ENCODE measurements at regions not wholly inside any gene's neighbourhood (a gene's known extent, or its start where the extent isn't known, plus 50 kb on each side); places are given as distances from the start of the nearest gene placed in this dataset.

- TF ChIP-seq CTCF (conservative IDR thresholded peaks at IDR 0.05; ENCODE audit: low read depth, low read length), result no peak
- TF ChIP-seq EZH2 (IDR thresholded peaks at IDR 0.05; ENCODE audit: borderline replicate concordance, low read depth, low read length, poor library complexity, severe bottlenecking), result no peak
Observed at GRCh38 chr4:72942565-72942964, 127.0 kb downstream of the COX18 start.
